ENCODE measurements at regions not wholly inside any gene's neighbourhood (a gene's known extent, or its start where the extent isn't known, plus 50 kb on each side); places are given as distances from the start of the nearest gene placed in this dataset.

GRCh38 chr5:54616518-54617220 is 99.1 kb downstream of the SNX18 start:
- no peaks in the 10 kb centered on the region for H3K79me2 ChIP-seq (ENCODE audit: insufficient read depth, low read length)
- no peaks in the 10 kb centered on the region for H3K9me2 ChIP-seq (ENCODE audit: insufficient read depth)
- 0 out of 2 replicates have a peak, but pooled peaks cover 4% of the 10 kb centered on the region for H3K27me3 ChIP-seq (ENCODE audit: insufficient read depth, low read length)
- ChIA-PET CTCF (no interaction called here), RAD21 (ENCODE audit: low non-redundant PET in 1 of 2, low total read pairs in 2 of 2, uncharacterized antibody in 2 of 2, unreplicated experiment in 2 of 2) (no interaction called here), POLR2A (no interaction called here)
- no peak overlapping the region for H3K27ac ChIP-seq (ENCODE audit: low read depth, low read length)
- no TSS peak for BruUV-seq (replicated peaks)
- H3K4me3 ChIP-seq (replicated peaks in 1 of 2; ENCODE audit: low read depth in 1 of 2, low read length in 2 of 2), result no peak overlapping the region
- no peaks in the 10 kb centered on the region for H4K20me1 ChIP-seq (ENCODE audit: insufficient read depth)
- H3K4me2 ChIP-seq (ENCODE audit: low read length), result no peak overlapping the region
- TF ChIP-seq JUND (IDR thresholded peaks at IDR 0.05) (no peak), CEBPB (IDR thresholded peaks at IDR 0.05; ENCODE audit: low read depth) (no peak), SP1 (IDR thresholded peaks at IDR 0.05; ENCODE audit: low read depth) (no peak), YY1 (IDR thresholded peaks at IDR 0.05; ENCODE audit: extremely low read depth, insufficient replicate concordance, low read depth, low read length) (no peak), MAX (IDR thresholded peaks at IDR 0.05) (no peak), ZBTB33 (IDR thresholded peaks at IDR 0.05; ENCODE audit: extremely low read depth, insufficient replicate concordance, low read length) (no peak), ZNF274 (IDR thresholded peaks at IDR 0.05; ENCODE audit: low read depth, low read length) (no peak), CBX3 (IDR thresholded peaks at IDR 0.05; ENCODE audit: low read depth) (no peak), EGR1 (IDR thresholded peaks at IDR 0.05; ENCODE audit: low read depth) (no peak)
- intact Hi-C loops (cut with micrococcal nuclease), result no loop called here
- no peak overlapping the region for H2AFZ ChIP-seq (ENCODE audit: low read depth, low read length, poor library complexity, severe bottlenecking)
- no peaks in the 10 kb centered on the region for H3K9me3 ChIP-seq (ENCODE audit: control insufficient read depth in 1 of 2, insufficient read depth in 1 of 2, low read depth in 1 of 2, low read length in 2 of 2)
- DNase-seq (ENCODE audit: low read depth, low spot score), result no peak
- no peaks in the 10 kb centered on the region for H3K36me3 ChIP-seq (ENCODE audit: control insufficient read depth in 1 of 2, insufficient read depth in 2 of 2, low read length in 2 of 2)
- no peaks in the 10 kb centered on the region for H3K4me1 ChIP-seq (ENCODE audit: control insufficient read depth in 1 of 2, insufficient read depth in 2 of 2, low read length in 2 of 2)
- H3K9ac ChIP-seq (ENCODE audit: low read length), result no peak overlapping the region
- ATAC-seq, result no peak

Data from HCT116 (cell line).